HG03442 (cell line): ENCODE measurements at regions not wholly inside any gene's neighbourhood (a gene's known extent, or its start where the extent isn't known, plus 50 kb on each side); places are given as distances from the start of the nearest gene placed in this dataset.

Experiments
- ATAC-seq: cut with Tn5 transposase; IDR thresholded peaks from one replicate; pipeline ENCODE4 v1.9.1; 2021; ENCODE audit warnings: mild to moderate bottlenecking, moderate library complexity; ENCODE audit not compliant: unreplicated experiment

DNA sequence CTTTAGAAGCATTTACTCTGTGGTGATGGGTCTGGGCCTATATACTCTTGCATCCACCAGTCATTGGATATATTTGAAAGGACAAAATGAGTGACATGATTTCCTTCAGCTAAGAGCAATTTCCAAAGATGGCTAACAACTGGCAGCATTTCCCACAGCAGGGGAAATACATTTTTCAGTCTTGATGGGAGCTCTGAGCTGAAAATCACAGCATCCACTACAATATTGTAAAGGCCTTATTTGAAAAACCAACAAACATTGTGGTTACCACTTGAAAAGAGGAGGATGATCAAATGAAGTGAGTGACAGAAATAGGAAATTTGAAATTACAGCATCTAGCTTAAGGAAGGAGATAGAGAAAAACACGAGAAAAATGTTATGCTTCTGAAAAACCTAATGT, 705.0 kb upstream of the EPHA7 start:
- ATAC-seq: no peak

DNA sequence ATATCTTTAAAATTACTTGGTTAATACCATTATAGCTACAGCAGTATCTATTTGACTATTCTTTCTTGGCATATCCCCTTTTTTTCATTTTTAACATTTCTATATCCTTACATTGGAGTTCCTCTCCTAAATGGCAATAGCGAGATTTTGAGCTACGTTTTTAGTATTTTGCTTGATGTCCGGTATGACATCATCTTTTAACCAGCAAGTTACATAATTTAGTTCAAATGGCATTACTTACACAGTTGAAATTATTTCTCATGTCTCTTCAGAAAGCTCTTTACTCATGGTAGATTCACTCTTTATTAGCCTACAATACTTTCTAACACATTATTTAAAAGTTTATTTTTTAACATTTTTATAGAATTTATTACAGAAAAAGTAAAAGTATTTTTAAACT, 701.7 kb upstream of the EPHA7 start:
- no peak for ATAC-seq

DNA sequence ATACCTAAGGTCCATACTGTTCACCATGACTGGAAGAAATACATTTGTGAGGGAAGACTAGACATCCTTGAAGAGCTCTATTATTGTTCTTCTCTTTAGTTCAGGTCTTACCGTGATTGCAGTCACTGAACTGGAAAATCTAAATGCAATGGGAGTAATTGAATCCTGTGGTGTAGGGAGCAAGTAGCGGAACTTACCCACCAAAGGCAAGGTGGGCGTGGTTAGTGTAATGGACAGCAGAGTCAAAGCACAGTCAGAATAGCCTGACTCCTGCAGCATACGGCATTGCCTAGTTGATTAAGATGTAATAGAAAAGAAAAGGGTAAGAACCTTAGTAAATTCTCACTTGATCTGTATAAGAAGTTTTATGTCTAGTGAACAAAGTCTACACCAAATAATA, 679.7 kb upstream of the EPHA7 start:
- no peak for ATAC-seq

DNA sequence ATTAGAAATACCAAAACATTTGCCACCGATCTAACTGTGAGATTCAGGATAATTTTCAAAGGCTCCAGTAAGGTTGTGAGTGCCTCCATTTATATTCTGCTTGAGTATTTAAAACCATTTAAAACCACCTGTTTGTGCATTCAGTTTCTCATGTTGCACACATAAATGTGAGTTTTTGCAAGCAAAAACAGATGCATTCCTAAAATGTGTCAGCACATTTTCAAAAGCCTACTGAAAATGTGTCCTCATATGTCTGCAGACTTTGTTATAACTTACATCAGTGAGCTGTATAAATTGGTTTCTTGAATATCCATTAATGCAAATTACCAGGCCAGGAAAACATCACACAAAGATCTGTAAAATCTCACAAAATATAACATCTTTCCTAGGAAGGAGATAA, 676.6 kb upstream of the EPHA7 start:
- no peak for ATAC-seq

DNA sequence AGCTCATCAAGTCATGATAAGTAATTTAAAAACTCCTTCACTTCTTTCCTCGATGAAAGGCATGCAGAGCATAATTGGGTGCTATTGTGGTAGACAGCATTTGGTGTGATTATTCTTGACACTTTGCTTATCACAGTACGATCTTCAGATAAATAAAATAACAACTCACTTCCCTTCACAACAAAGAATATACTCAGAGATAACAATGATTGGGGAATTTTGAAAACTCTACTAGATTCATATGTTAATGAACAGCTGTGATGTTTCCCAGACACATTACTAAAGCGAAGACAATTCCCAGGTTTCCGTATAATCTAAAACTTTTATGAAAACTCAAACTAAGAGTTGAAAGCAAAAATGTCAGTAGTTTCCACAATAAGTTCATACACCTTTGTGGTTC, 670.6 kb upstream of the EPHA7 start:
- ATAC-seq: no peak

DNA sequence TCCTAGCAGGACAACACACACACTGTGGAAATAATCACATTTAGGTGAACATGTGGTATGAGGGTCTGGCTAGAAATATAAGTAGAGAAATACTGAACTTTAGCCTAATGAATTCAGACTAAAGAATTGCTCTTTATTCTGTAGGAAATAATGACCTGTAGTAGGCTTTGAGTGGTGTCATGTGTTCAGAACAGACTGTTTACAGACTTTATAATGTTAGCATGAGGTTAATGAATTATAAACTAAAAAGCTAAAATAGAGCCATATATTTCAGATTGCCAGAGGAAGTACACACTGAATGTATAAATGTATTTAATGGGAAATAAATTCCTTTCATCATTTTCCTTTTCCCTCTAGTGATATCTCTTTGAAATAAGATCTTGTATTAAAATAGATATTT, 669.5 kb upstream of the EPHA7 start:
- ATAC-seq: no peak

DNA sequence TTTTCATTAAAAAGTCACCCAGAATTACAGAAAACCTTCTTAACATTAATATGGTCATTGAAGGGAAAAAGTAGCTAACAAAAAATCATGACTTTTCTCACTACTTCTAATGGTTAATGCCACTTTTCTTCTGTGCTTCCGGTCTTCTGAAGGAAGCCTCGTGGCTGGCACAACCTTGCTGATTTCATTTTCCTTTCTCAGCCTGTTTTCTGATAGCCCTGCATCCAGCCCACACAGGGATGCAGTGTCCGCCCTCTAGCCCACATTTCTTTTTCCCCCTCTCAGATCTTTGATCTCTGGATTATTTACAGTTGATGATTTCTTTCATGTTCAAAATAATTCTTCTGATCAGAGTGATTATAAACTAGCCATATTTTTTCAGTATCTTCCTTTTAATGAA, 655.4 kb upstream of the EPHA7 start:
- no peak for ATAC-seq

DNA sequence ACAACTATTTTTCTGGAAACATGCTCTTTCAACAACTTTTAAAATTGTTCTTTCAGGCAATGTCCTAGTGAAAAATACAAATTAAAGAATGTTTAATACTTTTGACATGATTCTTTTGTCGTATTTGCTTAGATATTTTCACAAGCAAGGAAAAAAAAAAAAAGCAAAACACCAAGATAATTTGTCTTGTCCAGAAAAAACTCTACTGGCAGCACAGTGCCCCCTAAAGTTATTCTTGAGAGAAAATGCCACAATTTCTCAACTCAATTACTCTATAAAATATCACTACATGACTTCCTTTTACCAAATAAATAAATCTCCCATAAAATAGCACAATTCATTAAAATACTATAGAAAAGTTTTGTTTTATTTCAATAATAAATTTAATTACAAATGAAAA, 652.5 kb upstream of the EPHA7 start:
- no peak for ATAC-seq

DNA sequence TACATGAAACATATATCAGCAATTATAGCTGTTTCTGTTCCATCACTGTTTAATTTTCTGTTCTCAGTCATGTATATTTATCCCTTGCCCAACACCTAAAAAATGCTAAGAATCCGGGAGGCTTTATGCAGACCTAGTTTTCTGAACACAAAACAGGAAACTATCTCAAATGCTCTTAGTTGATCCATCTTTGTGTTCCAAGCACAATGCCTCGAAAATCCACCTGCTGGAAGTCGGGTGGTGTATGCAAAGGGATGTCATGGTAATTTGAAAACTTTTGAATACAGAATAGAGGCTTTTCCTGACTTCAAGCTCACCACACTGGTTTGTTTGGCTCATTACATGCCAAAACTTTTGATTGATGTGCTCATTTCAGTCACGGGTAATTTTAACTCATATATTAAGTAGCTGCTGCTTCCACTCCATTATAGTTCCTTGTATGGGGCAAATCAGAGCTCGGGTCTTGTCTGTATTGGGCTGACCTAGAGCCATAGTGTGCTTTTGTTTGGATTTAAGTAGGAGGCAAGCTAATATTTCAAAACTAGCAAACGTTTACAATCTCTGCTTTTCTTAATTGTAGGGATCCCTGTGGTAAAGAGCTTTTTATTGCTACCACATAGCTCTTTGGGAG, 646.5 kb upstream of the EPHA7 start:
- ATAC-seq: no peak

DNA sequence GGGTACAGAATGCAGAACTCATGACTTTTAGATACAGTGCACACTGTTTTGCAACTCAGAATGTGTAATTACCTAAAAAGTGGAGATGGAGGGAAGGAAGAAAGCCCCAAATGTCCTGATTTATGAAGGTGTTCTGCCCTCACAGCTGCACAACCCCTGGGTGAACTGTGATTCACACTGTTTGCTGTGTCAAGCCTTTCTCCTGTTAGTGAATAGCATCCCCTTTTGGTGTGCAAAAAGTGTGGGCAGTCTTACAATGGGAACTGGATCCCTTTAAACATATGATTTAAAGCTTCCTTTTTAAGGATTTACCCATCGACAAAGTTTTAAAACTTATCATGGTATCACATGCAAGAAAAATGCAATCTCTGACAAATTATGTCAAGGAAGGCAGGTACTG, 633.4 kb upstream of the EPHA7 start:
- ATAC-seq: no peak

DNA sequence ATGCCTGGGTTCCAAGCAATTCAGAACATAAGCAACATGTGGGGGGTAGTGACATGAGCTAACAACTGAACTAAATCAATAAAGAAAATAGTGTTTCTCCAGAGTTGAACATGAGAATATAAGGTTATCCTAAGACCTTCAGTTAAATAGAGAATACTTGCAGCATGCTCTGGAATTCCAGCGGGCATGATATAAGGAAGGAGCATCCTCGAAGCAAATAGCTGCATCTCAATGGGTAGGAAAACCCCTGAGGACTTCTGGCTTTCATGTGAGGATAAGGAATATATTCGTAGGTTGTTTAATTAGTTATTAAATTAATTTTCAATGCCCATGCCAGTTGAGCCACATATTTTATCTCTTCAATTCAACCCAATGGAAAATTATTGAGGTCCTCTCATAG, 631.2 kb upstream of the EPHA7 start:
- no peak for ATAC-seq

DNA sequence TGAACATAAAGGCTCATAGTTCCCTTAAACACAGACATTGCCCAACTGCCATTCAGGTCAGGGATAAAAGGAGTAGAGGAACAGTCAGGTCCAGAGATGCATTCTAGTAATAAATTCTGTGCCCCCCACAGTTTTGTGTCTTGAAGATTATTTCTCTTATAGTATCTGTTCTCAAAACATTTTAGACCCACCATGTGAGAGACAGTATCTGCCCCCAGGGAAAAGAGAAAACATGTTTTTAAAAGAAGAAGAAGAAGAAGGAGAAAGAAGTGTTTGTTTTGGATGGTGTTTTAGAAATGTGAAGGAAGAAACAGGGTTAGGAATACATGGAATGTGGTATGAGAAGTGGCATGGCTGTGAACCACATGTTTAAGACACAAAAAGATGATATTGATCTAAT, 629.6 kb upstream of the EPHA7 start:
- no peak for ATAC-seq

DNA sequence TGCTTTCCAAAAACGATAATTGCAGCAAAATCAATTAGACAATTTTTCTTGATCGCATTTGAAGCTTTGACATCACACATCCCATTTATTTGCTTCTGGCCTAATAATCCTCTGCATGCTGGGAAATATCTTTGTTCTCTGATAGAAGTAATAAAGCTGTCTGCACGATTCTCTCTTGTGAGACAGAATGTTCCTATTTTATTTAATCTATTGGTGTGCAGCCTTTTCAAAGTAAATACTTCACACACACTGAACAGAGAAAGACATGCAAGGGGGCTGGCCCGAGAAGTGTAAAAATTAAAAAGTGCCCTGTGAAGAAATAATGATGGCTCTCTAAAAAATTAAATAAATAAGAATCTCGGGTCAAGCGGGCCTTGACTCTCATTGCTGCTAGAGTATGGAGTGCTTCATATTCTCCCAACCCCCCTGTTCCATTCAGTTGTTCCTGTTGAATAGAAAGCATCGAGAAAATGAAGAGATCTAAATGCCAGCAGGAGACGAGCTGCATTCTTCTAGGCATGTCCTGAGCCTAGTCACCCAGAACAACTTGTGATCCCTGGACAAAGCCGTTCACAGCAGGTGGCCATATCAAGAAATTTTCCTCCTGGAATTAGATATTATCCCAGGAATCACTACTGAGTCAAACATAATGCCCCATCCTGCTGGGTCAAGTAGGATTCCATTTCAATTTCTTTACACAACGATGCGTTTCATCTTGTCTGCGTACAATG, 625.9 kb upstream of the EPHA7 start:
- ATAC-seq: no peak

DNA sequence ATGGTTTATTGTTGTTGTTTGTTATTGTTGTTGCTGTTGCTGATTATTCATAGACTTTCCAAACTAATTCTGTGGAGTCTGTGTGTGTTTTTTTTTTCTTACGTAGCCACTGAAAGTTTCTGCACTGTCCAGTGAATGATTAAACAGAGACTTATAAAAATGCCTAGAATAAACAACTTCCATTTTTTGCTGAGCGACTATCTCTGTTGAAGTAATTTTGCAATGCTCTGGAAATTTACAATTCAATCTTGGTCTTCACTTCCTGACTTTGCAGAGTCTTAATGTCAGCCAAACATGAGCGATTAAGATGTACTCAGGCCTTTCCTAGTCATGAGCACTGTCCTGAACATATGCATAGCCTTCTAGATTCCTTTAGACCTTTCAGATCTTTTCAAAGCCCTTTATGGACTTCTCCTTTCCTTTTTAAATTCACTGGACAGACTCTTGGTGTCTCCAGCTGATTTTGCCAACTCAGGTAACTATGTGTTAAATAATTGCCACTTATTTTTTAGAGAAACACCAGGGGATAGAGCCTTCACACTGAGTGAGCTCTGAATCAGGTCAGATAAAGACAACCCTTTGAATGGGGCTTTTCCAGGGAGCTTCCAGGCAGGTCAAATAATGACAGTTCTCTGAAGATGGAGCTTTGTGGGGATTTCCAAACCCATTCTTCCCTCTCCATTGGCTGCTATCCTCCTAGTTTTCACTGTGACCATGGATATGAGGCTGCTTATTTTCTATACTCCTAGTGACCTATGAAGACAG, 622.8 kb upstream of the EPHA7 start:
- no peak for ATAC-seq

DNA sequence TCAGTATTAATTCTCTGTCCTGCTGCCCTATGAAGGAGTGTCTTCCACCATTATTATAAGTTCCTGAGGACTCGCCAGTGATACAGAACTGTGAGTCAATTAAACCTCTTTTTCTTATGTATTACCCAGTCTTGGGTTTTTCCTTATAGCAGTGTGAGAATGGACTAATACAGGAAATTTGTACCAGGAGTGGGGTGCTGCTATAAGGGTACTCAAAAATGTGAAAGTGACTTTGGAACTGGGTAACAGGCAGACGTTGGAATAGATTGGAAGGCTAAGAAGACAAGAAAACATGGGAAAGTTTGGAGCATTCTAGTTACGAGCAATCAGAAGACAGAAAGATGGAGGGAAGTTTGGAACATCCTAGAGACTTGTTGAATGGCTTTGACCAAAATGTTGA, 616.7 kb upstream of the EPHA7 start:
- no peak for ATAC-seq

DNA sequence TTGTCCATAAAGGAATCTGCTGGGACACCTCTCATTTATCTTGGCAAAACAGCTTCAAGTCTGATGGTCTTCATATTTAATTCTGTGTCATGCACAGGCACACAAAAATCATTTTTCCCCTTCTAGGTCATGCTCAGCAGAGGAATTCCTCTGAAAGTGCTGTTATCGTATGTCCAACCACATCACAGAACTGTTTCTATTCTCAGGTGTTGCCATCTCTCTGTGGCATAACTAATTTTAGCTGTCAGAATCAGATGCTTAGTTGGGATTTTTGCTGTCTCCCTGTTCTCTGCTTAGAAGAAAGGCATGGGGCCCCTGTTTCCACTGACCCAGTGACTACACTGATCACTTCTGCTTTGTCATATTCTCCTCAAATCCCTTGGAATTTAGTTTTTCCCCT, 608.0 kb upstream of the EPHA7 start:
- ATAC-seq: no peak

DNA sequence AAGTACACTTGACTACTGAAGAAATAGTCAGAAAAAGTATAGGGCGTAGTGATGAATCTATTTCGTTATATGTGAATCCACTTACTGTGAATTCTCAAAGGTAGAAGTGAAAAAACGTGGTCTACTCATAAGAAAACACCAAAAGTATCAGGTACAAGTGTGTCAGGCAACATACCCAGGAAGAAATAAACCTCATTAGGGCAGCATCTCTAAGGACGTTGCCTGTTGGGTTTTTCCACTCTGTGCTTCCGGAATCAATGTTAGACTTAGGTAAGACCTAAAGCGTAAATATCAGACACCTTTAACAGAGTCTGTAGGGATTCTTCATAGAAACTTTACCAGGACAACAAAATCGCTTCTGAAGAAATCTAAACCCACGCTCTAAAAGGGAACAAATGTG, 607.2 kb upstream of the EPHA7 start:
- no peak for ATAC-seq

DNA sequence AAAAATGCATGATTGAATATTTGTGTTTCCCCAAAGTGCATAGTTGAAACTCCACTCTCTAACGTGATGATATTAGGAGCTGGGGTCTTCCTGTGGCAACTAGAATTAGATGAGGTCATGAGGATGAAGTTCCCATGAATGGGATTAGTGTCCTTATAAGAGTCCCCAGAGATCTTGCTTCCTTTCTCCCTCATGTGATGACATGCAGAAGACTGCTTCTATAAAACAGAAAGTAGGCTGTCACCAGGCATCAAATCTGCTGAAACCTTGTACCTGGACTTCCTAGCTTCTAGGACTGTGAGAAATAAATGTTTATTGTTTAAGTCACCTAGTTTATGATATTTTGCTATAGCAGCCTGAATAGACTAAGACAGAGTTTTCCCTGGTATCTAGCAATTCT, 586.5 kb upstream of the EPHA7 start:
- no peak for ATAC-seq

DNA sequence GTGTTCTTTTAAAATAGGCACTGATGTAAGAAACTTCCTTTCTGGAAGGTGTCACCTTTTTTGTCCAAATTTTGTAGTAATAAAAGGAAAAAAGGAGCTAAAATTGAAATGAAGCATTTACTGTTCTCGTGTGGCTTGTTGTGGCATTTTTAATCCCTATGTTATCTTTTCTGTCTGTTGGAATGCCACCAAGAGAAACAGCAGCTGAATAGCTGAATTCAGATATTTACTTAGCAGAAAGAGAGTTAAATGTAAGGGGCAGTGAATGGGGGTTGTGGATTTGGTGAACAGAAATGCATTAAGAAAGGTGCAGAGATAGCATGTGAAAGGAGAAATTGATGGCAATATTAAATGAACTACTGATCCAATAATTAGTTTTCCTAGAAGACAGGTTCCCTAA, 573.6 kb upstream of the EPHA7 start:
- no peak for ATAC-seq

DNA sequence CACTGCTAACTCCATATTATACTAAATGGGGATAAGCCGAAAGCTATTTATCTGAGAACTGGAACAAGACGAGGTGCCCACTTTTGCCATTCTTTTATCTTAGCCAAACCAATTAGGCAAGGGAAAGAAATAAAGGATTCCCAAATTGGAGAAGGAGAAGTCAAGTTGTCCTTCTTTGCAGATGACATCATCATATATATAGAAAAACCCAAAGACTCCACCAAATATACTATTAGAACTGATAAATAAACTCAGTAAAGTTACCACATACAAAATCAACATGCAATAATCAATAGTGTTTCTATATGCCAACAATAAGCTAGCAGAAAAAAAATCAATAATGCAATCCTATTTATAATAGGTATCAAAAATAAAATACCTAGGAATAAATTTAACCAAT, 570.3 kb upstream of the EPHA7 start:
- no peak for ATAC-seq

DNA sequence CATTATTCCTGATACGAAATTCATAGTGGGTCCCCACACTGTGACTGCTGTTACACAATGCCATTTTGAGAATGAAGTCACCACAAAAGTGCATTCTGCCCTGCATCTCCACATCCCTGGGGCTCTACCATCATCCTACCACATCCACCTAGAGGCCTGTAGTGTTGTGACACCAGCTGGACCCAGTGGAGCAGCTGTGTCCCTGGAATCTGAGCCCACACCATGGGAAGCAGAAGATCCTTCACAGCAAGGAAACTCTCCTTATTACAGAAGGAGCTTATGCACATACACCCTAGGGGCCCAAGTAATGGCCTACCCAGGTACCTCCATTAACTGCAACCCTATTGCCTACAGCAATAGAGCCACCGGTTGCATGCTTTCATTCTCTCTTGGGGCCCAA, 566.6 kb upstream of the EPHA7 start:
- ATAC-seq: no peak

DNA sequence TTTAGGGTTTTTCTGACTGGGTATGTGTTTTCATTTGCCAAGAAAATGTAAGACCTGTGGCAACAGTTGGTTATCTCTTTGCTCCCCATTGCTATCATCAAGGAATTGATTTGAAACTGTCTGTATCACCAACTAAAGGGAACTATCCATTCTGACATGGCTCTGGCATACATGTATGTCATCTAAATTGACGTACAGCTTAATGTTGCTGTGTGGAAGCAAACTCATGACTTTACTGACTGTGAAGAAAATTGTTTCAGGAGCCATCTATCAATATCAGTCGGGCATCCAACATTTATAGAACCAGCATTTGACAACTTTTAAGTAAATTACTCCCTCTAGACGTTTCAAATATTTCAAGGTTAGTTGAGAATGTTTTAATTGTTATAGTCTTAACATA, 555.8 kb upstream of the EPHA7 start:
- ATAC-seq: no peak
